Osteoblast (primary cell): ENCODE measurements at regions not wholly inside any gene's neighbourhood (a gene's known extent, or its start where the extent isn't known, plus 50 kb on each side); places are given as distances from the start of the nearest gene placed in this dataset.
"Not testable (repeated sequence)": the region's sequence is repeated elsewhere in the genome, so short reads cannot be mapped to it uniquely, and the experiment has no call there.

ENCODE experiments used
- DNase-seq: peaks from one replicate; pipeline ENCODE4 v3.0.0; 2011; ENCODE audit warnings: low spot score, mixed read lengths; ENCODE audit not compliant: insufficient read length; ENCODE audit errors: missing footprints
- H2AFZ ChIP-seq: 2 replicates; pipeline ENCODE4 v1.6.0; 2011; ENCODE audit warnings: mild to moderate bottlenecking, low read length
- H3K27ac ChIP-seq: 2 replicates; pipeline ENCODE4 v1.5.1; 2011; ENCODE audit warnings: mild to moderate bottlenecking, low read depth, low read length, moderate library complexity
- H3K27me3 ChIP-seq: 2 replicates; pipeline ENCODE4 v1.6.0; 2012; ENCODE audit warnings: mild to moderate bottlenecking, control low read depth, inconsistent platforms, low read length, moderate library complexity; ENCODE audit not compliant: insufficient read depth
- H3K36me3 ChIP-seq: 2 replicates; pipeline ENCODE4 v1.5.1; 2011; ENCODE audit warnings: mild to moderate bottlenecking, low read length, control low read depth, moderate library complexity; ENCODE audit not compliant: insufficient read depth
- H3K4me1 ChIP-seq: 2 replicates; pipeline ENCODE4 v1.5.1; 2011; ENCODE audit warnings: mild to moderate bottlenecking, low read length, control low read depth, moderate library complexity; ENCODE audit not compliant: insufficient read depth
- H3K4me2 ChIP-seq: 2 replicates; pipeline ENCODE4 v1.6.0; 2011; ENCODE audit warnings: mild to moderate bottlenecking, low read length; ENCODE audit not compliant: insufficient read depth
- H3K4me3 ChIP-seq: fragments of 200-600 bp; sonication (generic); 3 replicates; pipeline ENCODE4 v1.5.1; 2012; ENCODE audit warnings: mild to moderate bottlenecking, low read length, inconsistent platforms; ENCODE audit not compliant: insufficient read depth
- H3K79me2 ChIP-seq: 2 replicates; pipeline ENCODE4 v1.6.0; 2012; ENCODE audit warnings: mild to moderate bottlenecking, low read length, control low read depth, inconsistent platforms; ENCODE audit not compliant: insufficient read depth
- H3K9me3 ChIP-seq: 2 replicates; pipeline ENCODE4 v1.5.1; 2011; ENCODE audit warnings: low read depth, low read length, control low read depth
- H4K20me1 ChIP-seq: 2 replicates; pipeline ENCODE4 v1.6.0; 2012; ENCODE audit warnings: mild to moderate bottlenecking, low read length, control low read depth; ENCODE audit not compliant: insufficient read depth
- TF ChIP-seq, protein P1 (sequence below): IDR thresholded peaks from 2 replicates; pipeline ENCODE4 v1.5.1; 2011; ENCODE audit warnings: mild to moderate bottlenecking, low read depth, low read length, moderate library complexity; ENCODE audit errors: extremely low read depth

DNA sequence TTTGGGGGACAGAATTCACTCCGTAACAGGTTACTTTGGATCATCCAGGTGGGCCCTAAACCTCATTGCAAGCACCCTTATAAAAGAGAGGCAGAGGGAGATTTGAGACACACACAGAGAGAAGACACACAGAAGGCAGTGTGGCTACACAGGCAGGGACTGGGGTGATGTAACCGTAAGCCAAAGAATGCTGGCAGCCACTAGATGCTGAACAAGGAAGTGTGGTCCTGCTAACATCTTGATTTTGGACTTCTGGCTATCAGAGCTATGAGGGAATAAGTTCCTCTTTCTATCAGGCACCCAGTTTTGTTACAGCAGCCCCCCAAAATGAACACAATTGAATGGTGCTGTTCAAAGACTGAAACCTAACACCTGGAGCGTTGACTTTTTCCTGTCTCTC, 191.3 kb upstream of the MYLIP start:
- no peaks in the 10 kb centered on the region for H3K79me2 ChIP-seq
- H3K36me3 ChIP-seq, result no peaks in the 10 kb centered on the region
- no peak overlapping the region for H3K27ac ChIP-seq

DNA sequence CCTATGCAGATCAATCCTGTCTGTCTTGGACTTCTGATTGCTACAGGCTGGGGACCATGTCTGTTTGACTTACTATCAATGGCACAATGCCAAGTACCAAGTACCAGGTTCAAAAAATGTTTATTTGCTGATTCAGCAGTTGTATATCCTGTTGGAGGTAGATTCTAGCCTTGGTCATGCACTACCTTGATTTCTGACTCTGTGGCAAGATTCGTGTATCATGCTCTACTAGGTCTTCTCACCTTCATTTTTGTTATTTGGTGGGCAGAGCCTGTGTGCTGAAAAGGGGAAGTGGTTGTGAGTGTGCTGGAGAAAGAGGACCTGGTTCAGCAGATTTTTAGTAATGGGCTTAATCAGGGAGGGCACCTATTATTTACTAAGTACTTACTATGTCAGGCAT, 192.4 kb upstream of the MYLIP start:
- TF ChIP-seq, protein P1, sequence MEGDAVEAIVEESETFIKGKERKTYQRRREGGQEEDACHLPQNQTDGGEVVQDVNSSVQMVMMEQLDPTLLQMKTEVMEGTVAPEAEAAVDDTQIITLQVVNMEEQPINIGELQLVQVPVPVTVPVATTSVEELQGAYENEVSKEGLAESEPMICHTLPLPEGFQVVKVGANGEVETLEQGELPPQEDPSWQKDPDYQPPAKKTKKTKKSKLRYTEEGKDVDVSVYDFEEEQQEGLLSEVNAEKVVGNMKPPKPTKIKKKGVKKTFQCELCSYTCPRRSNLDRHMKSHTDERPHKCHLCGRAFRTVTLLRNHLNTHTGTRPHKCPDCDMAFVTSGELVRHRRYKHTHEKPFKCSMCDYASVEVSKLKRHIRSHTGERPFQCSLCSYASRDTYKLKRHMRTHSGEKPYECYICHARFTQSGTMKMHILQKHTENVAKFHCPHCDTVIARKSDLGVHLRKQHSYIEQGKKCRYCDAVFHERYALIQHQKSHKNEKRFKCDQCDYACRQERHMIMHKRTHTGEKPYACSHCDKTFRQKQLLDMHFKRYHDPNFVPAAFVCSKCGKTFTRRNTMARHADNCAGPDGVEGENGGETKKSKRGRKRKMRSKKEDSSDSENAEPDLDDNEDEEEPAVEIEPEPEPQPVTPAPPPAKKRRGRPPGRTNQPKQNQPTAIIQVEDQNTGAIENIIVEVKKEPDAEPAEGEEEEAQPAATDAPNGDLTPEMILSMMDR, result no peak
- no peaks in the 10 kb centered on the region for H3K4me1 ChIP-seq
- H3K4me3 ChIP-seq, result no peak overlapping the region

More for the DNA sequence above, 191.3 kb upstream of the MYLIP start:
- H2AFZ ChIP-seq, result no peak overlapping the region
- no peaks in the 10 kb centered on the region for H3K4me1 ChIP-seq
- no peaks in the 10 kb centered on the region for H4K20me1 ChIP-seq
- H3K9me3 ChIP-seq, result no peaks in the 10 kb centered on the region
- no peak for DNase-seq
- no peak overlapping the region for H3K4me3 ChIP-seq
- no peaks in the 10 kb centered on the region for H3K27me3 ChIP-seq
- TF ChIP-seq, protein P1, result no peak
- H3K4me2 ChIP-seq, result no peak overlapping the region

DNA sequence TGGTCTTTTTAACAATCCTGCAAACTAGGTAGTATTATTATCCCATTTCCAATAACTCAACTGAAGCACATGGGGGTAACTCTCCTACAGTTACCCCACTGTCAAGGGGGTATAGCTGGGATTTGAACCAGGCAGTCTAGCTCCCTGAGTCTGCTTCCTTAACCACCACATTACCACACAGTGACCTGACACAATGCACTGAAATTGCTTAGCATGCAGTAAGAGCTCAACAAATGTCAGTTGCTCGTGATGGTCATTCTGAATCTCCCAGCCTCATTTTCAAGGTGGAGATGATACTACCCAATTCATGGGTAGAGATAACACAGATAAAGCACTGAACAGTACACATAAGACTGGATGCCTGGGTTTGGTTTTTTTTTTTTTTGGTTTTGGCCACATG, 193.2 kb upstream of the MYLIP start:
- TF ChIP-seq, protein P1, result no peak
- H3K4me3 ChIP-seq, result no peak overlapping the region
- no peaks in the 10 kb centered on the region for H3K79me2 ChIP-seq
- no peaks in the 10 kb centered on the region for H3K9me3 ChIP-seq
- no peak for DNase-seq
- no peak overlapping the region for H3K4me2 ChIP-seq
- no peaks in the 10 kb centered on the region for H3K36me3 ChIP-seq
- no peak overlapping the region for H2AFZ ChIP-seq
- H3K27ac ChIP-seq, result no peak overlapping the region
- H4K20me1 ChIP-seq, result no peaks in the 10 kb centered on the region
- no peaks in the 10 kb centered on the region for H3K4me1 ChIP-seq
- no peaks in the 10 kb centered on the region for H3K27me3 ChIP-seq

More for the DNA sequence above, 192.4 kb upstream of the MYLIP start:
- H3K36me3 ChIP-seq, result no peaks in the 10 kb centered on the region
- no peak overlapping the region for H3K27ac ChIP-seq
- no peaks in the 10 kb centered on the region for H3K79me2 ChIP-seq
- DNase-seq, result no peak
- H3K4me2 ChIP-seq, result no peak overlapping the region
- H3K9me3 ChIP-seq, result no peaks in the 10 kb centered on the region
- H3K27me3 ChIP-seq, result no peaks in the 10 kb centered on the region
- H4K20me1 ChIP-seq, result no peaks in the 10 kb centered on the region
- H2AFZ ChIP-seq, result no peak overlapping the region

DNA sequence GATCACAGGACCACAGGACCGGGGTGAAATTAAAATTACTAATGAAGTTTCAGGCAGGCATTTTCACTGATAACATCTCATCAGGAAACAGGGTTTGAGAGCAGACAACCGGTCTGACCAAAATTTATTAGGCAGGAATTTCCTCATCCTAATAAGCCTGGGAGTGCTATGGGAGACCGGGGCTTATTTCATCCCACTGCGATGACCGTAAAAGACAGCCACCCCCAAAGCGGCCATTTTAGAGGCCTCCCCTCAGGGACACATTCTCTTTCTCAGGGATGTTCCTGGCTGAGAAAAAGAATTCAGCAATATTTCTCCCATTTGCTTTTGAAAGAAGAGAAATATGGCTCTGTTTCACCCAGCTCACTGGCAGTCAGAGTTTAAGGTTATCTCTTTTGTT, 197.2 kb upstream of the MYLIP start:
- not testable (repeated sequence) for H4K20me1 ChIP-seq, H3K4me1 ChIP-seq, H3K36me3 ChIP-seq, H3K79me2 ChIP-seq, H3K4me3 ChIP-seq, H2AFZ ChIP-seq, H3K9me3 ChIP-seq, H3K27me3 ChIP-seq, H3K27ac ChIP-seq, DNase-seq, H3K4me2 ChIP-seq

DNA sequence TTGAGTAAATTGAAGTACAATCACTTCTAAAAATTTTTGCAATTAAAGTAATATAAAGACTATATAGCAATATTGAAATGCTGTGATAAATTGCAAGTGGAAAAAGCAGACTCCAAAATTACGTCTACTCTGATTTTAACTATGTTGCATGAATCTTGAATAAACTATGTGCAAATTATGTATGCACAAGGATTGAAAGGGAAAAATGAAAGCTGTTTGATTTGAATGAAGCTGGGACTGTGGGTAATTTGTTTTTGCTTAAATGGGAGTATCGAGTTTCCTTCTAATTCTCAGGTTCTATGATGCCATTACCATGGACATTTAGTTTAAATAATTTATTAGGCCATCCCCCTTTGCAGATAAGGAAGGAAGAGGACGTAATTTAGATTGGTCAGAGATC, 198.7 kb upstream of the MYLIP start:
- Histone ChIP-seq H4K20me1 (no peaks in the 10 kb centered on the region), H3K36me3 (no peaks in the 10 kb centered on the region), H3K4me1 (no peaks in the 10 kb centered on the region), H2AFZ (no peak overlapping the region), H3K27me3 (no peaks in the 10 kb centered on the region), H3K79me2 (no peaks in the 10 kb centered on the region), H3K9me3 (no peaks in the 10 kb centered on the region), H3K4me3 (no peak overlapping the region), H3K27ac (no peak overlapping the region), H3K4me2 (no peak overlapping the region)
- DNase-seq, result no peak
- TF ChIP-seq, protein P1, result no peak
